ENCODE measurements at regions not wholly inside any gene's neighbourhood (a gene's known extent, or its start where the extent isn't known, plus 50 kb on each side); places are given as distances from the start of the nearest gene placed in this dataset.

- DNase-seq (ENCODE audit: extremely low read depth, low read depth): no peak
- TF ChIP-seq, protein P1, sequence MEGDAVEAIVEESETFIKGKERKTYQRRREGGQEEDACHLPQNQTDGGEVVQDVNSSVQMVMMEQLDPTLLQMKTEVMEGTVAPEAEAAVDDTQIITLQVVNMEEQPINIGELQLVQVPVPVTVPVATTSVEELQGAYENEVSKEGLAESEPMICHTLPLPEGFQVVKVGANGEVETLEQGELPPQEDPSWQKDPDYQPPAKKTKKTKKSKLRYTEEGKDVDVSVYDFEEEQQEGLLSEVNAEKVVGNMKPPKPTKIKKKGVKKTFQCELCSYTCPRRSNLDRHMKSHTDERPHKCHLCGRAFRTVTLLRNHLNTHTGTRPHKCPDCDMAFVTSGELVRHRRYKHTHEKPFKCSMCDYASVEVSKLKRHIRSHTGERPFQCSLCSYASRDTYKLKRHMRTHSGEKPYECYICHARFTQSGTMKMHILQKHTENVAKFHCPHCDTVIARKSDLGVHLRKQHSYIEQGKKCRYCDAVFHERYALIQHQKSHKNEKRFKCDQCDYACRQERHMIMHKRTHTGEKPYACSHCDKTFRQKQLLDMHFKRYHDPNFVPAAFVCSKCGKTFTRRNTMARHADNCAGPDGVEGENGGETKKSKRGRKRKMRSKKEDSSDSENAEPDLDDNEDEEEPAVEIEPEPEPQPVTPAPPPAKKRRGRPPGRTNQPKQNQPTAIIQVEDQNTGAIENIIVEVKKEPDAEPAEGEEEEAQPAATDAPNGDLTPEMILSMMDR (IDR thresholded peaks at IDR 0.05; ENCODE audit: low read depth, low read length, missing control alignments): no peak
- no peak overlapping the region for H3K4me3 ChIP-seq (replicated peaks; ENCODE audit: low read depth, low read length)
Measured at GRCh38 chr1:56150441-56151215, 428.7 kb downstream of the PLPP3 start.

GRCh38 chr1:56149761-56150160 lies 429.6 kb downstream of the PLPP3 start:
- TF ChIP-seq, protein P1 (IDR thresholded peaks at IDR 0.05; ENCODE audit: low read depth, low read length, missing control alignments): no peak
- no peak overlapping the region for H3K4me3 ChIP-seq (replicated peaks; ENCODE audit: low read depth, low read length)
- no peak for DNase-seq (ENCODE audit: extremely low read depth, low read depth)

DNA sequence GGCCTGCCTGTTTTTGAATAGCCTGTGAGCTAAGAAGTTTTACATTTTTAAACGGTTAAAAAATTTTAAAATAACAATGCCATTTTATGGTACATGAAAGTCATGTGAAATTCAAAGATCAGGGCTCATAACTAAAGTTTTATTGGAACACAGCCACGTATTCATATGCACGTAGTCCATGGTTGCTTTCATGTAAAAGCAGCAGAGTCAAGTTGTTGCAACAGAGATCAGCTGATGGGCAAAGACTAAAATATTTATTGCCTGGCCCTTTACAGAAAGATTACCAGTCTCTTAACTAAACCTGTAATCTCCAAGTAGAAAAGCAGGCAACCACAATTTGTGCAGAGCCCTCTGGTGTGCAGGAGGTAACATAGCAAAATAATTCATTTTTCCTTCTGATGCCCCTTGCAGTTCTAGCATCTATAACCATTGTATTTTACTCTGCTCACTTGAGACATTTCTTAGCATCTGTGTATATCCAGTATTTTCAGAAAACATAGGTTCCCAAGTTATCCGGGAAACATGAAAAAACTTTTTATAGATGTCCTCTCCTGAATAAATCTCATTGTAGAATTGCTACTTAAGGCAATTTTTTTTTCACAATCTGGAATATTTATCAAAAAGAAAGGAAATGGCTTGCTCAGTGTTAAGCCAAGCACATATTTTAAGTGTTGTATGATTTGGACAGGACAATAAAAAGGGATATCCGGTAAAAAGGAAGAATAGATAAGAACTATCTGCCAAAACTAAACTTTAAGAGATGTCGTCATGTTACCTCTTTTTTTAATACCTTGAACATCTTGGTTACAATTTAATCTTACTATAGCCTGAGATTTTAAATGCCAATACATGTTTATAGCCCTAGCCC lies 430.8 kb downstream of the PLPP3 start:
- TF ChIP-seq, protein P1 (IDR thresholded peaks at IDR 0.05; ENCODE audit: low read depth, low read length, missing control alignments): no peak
- no peak for DNase-seq (ENCODE audit: extremely low read depth, low read depth)
- no peak overlapping the region for H3K4me3 ChIP-seq (replicated peaks; ENCODE audit: low read depth, low read length)

DNA sequence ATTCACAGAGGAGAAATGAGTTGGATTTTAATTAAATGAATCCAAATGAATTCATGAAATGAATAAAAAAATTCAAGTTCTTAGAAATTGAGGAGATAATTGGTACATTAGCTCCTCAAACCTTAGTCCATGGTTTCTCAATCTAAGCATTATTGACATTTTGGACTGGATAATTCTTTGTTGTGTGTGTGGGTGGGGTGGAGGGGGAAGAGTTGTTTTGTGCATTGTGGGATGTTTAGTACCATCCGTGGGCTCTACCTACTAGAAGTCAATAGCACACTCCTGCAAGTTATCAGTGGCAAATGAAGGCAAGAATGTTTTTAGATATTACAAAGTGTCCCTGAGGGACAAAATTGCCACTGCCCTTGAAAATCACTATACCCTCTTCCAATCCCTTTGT lies 431.9 kb downstream of the PLPP3 start:
- no peak overlapping the region for H3K4me3 ChIP-seq (replicated peaks; ENCODE audit: low read depth, low read length)
- DNase-seq (ENCODE audit: extremely low read depth, low read depth): no peak
- TF ChIP-seq, protein P1 (IDR thresholded peaks at IDR 0.05; ENCODE audit: low read depth, low read length, missing control alignments): no peak

DNA sequence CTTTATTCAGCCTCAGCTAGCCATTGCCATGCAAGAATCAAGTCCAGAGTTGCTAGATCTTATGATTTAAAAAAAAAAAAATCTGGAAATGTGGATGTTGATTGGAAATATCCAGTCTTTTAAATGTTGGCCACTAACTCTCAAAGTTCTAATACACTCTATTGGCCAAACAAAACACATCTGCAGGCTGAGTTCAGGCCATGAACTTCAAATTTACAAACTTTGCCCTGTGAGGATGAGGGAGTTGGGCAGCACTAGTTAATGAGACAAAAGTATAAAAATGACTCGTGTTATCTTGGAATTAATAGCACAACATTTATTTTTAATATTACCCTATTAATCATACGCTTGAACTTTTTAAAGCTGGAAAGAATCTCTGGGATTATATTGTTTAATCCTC lies 432.3 kb downstream of the PLPP3 start:
- no peak for DNase-seq (ENCODE audit: extremely low read depth, low read depth)
- TF ChIP-seq, protein P1 (IDR thresholded peaks at IDR 0.05; ENCODE audit: low read depth, low read length, missing control alignments): no peak
- H3K4me3 ChIP-seq (replicated peaks; ENCODE audit: low read depth, low read length): no peak overlapping the region

DNA sequence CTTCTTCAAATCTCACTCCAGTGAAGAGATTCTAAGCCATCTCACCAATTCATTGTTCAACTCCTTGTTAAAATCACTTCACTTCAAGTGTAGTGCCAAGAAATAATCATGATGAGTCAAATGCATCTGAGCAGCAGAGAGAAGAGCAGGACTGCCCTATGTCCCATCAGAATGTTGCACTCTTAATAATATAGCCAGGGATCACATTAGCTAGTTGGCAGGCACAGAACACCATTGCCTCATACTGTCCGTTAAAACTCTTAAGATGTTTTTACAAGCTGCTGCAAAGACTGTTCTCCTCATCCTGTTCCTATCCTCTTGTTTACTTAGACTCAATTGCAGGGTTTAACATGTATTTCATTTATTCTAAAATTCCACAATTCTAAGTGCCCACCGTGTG lies 432.9 kb downstream of the PLPP3 start:
- no peak for DNase-seq (ENCODE audit: extremely low read depth, low read depth)
- H3K4me3 ChIP-seq (replicated peaks; ENCODE audit: low read depth, low read length): no peak overlapping the region
- TF ChIP-seq, protein P1 (IDR thresholded peaks at IDR 0.05; ENCODE audit: low read depth, low read length, missing control alignments): no peak

Data from HFF-Myc (cell line).